ENCODE measurements at regions not wholly inside any gene's neighbourhood (a gene's known extent, or its start where the extent isn't known, plus 50 kb on each side); places are given as distances from the start of the nearest gene placed in this dataset.

- Histone ChIP-seq H3K27ac (no peak overlapping the region), H3K4me1 (no peaks in the 10 kb centered on the region), H3K36me3 (no peaks in the 10 kb centered on the region), H3K9me3 (peaks cover 2% of the 10 kb centered on the region), H3K4me3 (no peak overlapping the region), H3K27me3 (ENCODE audit: low read depth) (no peaks in the 10 kb centered on the region)
- DNase-seq (no peak), ATAC-seq (no peak)
- no peak for TF ChIP-seq CTCF (IDR thresholded peaks at IDR 0.05)
- intact Hi-C loops (cut with DNase I), result no loop called here
Measured at GRCh38 chr11:24312464-24313238, 184.2 kb upstream of the LUZP2 start.

GRCh38 chr11:24321229-24321628 lies 175.6 kb upstream of the LUZP2 start:
- no peaks in the 10 kb centered on the region for H3K27me3 ChIP-seq (ENCODE audit: low read depth)
- no peaks in the 10 kb centered on the region for H3K36me3 ChIP-seq
- no peak overlapping the region for H3K4me3 ChIP-seq
- H3K27ac ChIP-seq, result no peak overlapping the region
- intact Hi-C loops (cut with DNase I), result no loop called here
- no peak for TF ChIP-seq CTCF (IDR thresholded peaks at IDR 0.05)
- H3K9me3 ChIP-seq, result peaks cover 4% of the 10 kb centered on the region
- no peak for DNase-seq
- no peaks in the 10 kb centered on the region for H3K4me1 ChIP-seq
- no peak for ATAC-seq

GRCh38 chr11:24324211-24324610 lies 172.6 kb upstream of the LUZP2 start:
- no peak for DNase-seq
- ATAC-seq, result no peak
- Histone ChIP-seq H3K27ac (no peak overlapping the region), H3K4me1 (no peaks in the 10 kb centered on the region), H3K27me3 (ENCODE audit: low read depth) (no peaks in the 10 kb centered on the region), H3K4me3 (no peak overlapping the region), H3K36me3 (no peaks in the 10 kb centered on the region), H3K9me3 (no peaks in the 10 kb centered on the region)
- intact Hi-C loops (cut with DNase I), result no loop called here
- no peak for TF ChIP-seq CTCF (IDR thresholded peaks at IDR 0.05)

- H3K4me3 ChIP-seq, result no peak overlapping the region
- TF ChIP-seq CTCF (IDR thresholded peaks at IDR 0.05), result no peak
- DNase-seq (no peak), ATAC-seq (no peak)
- H3K27me3 ChIP-seq (ENCODE audit: low read depth), result no peaks in the 10 kb centered on the region
- no peaks in the 10 kb centered on the region for H3K4me1 ChIP-seq
- H3K9me3 ChIP-seq, result no peaks in the 10 kb centered on the region
- intact Hi-C loops (cut with DNase I), result no loop called here
- H3K36me3 ChIP-seq, result no peaks in the 10 kb centered on the region
- H3K27ac ChIP-seq, result no peak overlapping the region
Measured at GRCh38 chr11:24344222-24344621, 152.6 kb upstream of the LUZP2 start.

GRCh38 chr11:24348908-24349307 lies 147.9 kb upstream of the LUZP2 start:
- no peak overlapping the region for H3K4me3 ChIP-seq
- ATAC-seq, result no peak
- DNase-seq, result no peak
- H3K4me1 ChIP-seq, result no peaks in the 10 kb centered on the region
- no peak for TF ChIP-seq CTCF (IDR thresholded peaks at IDR 0.05)
- H3K27ac ChIP-seq, result no peak overlapping the region
- intact Hi-C loops (cut with DNase I), result no loop called here
- H3K27me3 ChIP-seq (ENCODE audit: low read depth), result no peaks in the 10 kb centered on the region
- no peaks in the 10 kb centered on the region for H3K9me3 ChIP-seq
- H3K36me3 ChIP-seq, result no peaks in the 10 kb centered on the region

Measured in lower lobe of right lung (tissue), 2 donors.